ENCODE measurements at regions not wholly inside any gene's neighbourhood (a gene's known extent, or its start where the extent isn't known, plus 50 kb on each side); places are given as distances from the start of the nearest gene placed in this dataset.

DNA sequence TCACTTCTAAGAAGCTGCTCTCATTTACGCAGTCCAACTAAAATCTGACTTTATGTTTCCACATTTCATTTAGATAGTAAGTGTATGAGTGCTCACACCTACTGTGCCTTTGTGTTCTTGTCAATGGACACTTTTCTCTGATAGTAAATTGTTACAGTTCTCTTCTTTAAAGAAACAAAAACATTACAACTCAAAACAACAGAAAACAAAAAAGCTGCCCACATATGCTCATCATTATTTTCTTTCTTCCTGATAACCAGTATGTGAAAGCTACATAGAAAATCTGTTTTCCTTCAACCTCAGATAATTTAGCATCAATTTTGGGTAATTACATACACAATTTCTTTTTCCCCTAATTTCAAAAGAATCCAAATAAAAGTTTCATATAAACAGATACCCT is 1247.8 kb upstream of the NXPH2 start:
- no peak overlapping the region for H3K27ac ChIP-seq (ENCODE audit: insufficient read depth, low read depth, low read length)
- no peak overlapping the region for H3K4me3 ChIP-seq (replicated peaks in 1 of 3; ENCODE audit: insufficient read depth in 1 of 3, low read depth in 1 of 3, low read length in 3 of 3)
- BruUV-seq (replicated peaks) = no TSS peak
- POLR2A ChIA-PET = no interaction called here
- no peaks in the 10 kb centered on the region for H3K9me1 ChIP-seq (replicated peaks; ENCODE audit: control insufficient read depth, extremely low read depth, insufficient read depth, low read length)
- H3K36me3 ChIP-seq (ENCODE audit: control insufficient read depth in 2 of 2, extremely low read depth in 1 of 2, insufficient read depth in 2 of 2, low read length in 2 of 2) = no peaks in the 10 kb centered on the region
- no peaks in the 10 kb centered on the region for H3K27me3 ChIP-seq (ENCODE audit: control insufficient read depth in 2 of 2, insufficient read depth in 2 of 2, low read length in 2 of 2)
- DNase-seq (ENCODE audit: low read depth, low spot score) = no peak
- H3K4me1 ChIP-seq (ENCODE audit: control insufficient read depth, extremely low read depth, insufficient read depth, low read length) = no peaks in the 10 kb centered on the region
- no peak overlapping the region for H2AFZ ChIP-seq (ENCODE audit: low read depth, low read length)
- CTCF ChIA-PET = interaction anchor here (1.1 kb wide), 1 partner anchor 93 kb away, joined by 3 read pairs; no protein-coding TSS in a partner anchor
- no peaks in the 10 kb centered on the region for H4K20me1 ChIP-seq (replicated peaks; ENCODE audit: control insufficient read depth, extremely low read depth, insufficient read depth, low read length)
- H3K79me2 ChIP-seq (ENCODE audit: control insufficient read depth, insufficient read depth, low read length) = no peaks in the 10 kb centered on the region
- dilution Hi-C loops (cut with MboI; ENCODE audit: extremely low pct_ligation_motif_present, low sequenced_read_pairs) (no loop called here), intact Hi-C loops (cut with micrococcal nuclease) (no loop called here)
- no peak for FAIRE-seq
- no peaks in the 10 kb centered on the region for H3K9me3 ChIP-seq (replicated peaks; ENCODE audit: control insufficient read depth, insufficient read depth, low read length)
- no peak overlapping the region for H3K9ac ChIP-seq (replicated peaks; ENCODE audit: extremely low read depth, insufficient read depth, low read length)
- no peak overlapping the region for H3K4me2 ChIP-seq (ENCODE audit: insufficient read depth, low read length)
- TF ChIP-seq FOS (IDR thresholded peaks at IDR 0.05; ENCODE audit: borderline replicate concordance, insufficient read depth, low read length) = no peak
- TF ChIP-seq JUN (IDR thresholded peaks at IDR 0.05; ENCODE audit: borderline replicate concordance, insufficient read depth, insufficient read length, low read depth) = no peak
- TF ChIP-seq, protein P1, sequence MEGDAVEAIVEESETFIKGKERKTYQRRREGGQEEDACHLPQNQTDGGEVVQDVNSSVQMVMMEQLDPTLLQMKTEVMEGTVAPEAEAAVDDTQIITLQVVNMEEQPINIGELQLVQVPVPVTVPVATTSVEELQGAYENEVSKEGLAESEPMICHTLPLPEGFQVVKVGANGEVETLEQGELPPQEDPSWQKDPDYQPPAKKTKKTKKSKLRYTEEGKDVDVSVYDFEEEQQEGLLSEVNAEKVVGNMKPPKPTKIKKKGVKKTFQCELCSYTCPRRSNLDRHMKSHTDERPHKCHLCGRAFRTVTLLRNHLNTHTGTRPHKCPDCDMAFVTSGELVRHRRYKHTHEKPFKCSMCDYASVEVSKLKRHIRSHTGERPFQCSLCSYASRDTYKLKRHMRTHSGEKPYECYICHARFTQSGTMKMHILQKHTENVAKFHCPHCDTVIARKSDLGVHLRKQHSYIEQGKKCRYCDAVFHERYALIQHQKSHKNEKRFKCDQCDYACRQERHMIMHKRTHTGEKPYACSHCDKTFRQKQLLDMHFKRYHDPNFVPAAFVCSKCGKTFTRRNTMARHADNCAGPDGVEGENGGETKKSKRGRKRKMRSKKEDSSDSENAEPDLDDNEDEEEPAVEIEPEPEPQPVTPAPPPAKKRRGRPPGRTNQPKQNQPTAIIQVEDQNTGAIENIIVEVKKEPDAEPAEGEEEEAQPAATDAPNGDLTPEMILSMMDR (IDR thresholded peaks at IDR 0.05; ENCODE audit: extremely low read depth in 1 of 2, insufficient read depth in 1 of 2, low read depth in 1 of 2, low read length in 2 of 2) = no peak
- no peak for TF ChIP-seq MYC (IDR thresholded peaks at IDR 0.05; ENCODE audit: low read depth, low read length)
- TF ChIP-seq, protein P2, sequence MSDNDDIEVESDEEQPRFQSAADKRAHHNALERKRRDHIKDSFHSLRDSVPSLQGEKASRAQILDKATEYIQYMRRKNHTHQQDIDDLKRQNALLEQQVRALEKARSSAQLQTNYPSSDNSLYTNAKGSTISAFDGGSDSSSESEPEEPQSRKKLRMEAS (IDR thresholded peaks at IDR 0.05; ENCODE audit: insufficient read depth, insufficient read length) = no peak
- no peak for TF ChIP-seq POLR2AphosphoS5 (IDR thresholded peaks at IDR 0.05; ENCODE audit: insufficient read depth, low read depth, low read length)
- TF ChIP-seq POLR2A (IDR thresholded peaks at IDR 0.05; ENCODE audit: low read depth, low read length) = no peak
- no peak for TF ChIP-seq EZH2 (IDR thresholded peaks at IDR 0.05; ENCODE audit: borderline replicate concordance, low read depth, low read length, severe bottlenecking)
- TF ChIP-seq GATA2 (IDR thresholded peaks at IDR 0.05; ENCODE audit: insufficient read depth, insufficient read length, low read depth, low read length) = no peak
